Hypothalamus (tissue), 51 donors: ENCODE measurements at regions not wholly inside any gene's neighbourhood (a gene's known extent, or its start where the extent isn't known, plus 50 kb on each side); places are given as distances from the start of the nearest gene placed in this dataset.

Experiments
- DNase-seq, 51 donors: peaks; one replicate each; lab custom pipeline; 2025; lab: John Stamatoyannopoulos, UW

GRCh38 chr3:10758304-10759037 lies 57.6 kb upstream of the SLC6A11 start:
- peak in 43 of 51 donors; percentile 13 to 80 (median 57) for DNase-seq

- DNase-seq: no peak
Measured at GRCh38 chr3:10759495-10759894, 56.5 kb upstream of the SLC6A11 start.

GRCh38 chr3:10760199-10760598 lies 55.8 kb upstream of the SLC6A11 start:
- no peak for DNase-seq

- no peak for DNase-seq
Measured at GRCh38 chr3:10761583-10761982, 54.4 kb upstream of the SLC6A11 start.

GRCh38 chr3:10762116-10762515 lies 53.9 kb upstream of the SLC6A11 start:
- DNase-seq: no peak

- no peak for DNase-seq
Measured at GRCh38 chr3:10762611-10763247, 53.3 kb upstream of the SLC6A11 start.

GRCh38 chr3:10763248-10763620 lies 52.8 kb upstream of the SLC6A11 start:
- no peak for DNase-seq

GRCh38 chr3:10763817-10764258 lies 52.2 kb upstream of the SLC6A11 start:
- no peak for DNase-seq

- peak in 42 of 51 donors; percentile 25 to 84 (median 56) for DNase-seq
Measured at GRCh38 chr3:10764259-10765051, 51.6 kb upstream of the SLC6A11 start.

GRCh38 chr3:10766049-10766705 lies 49.9 kb upstream of the SLC6A11 start:
- no peak for DNase-seq
